H1 (cell line): ENCODE measurements at regions not wholly inside any gene's neighbourhood (a gene's known extent, or its start where the extent isn't known, plus 50 kb on each side); places are given as distances from the start of the nearest gene placed in this dataset.

Source experiments
- BCL11A ChIP-seq, 2 experiments: IDR thresholded peaks; one replicate each; pipeline ENCODE4 v1.6.1; 2011; ENCODE audit warnings: low read depth in 2 of 2, low read length in 2 of 2, mild to moderate bottlenecking in 2 of 2
- CTCF ChIP-seq, 3 experiments: IDR thresholded peaks; 1 replicate in 2 of 3; 2 replicates in 1 of 3; pipeline versions ENCODE4 v1.5.1 to v1.6.1; 2011; ENCODE audit warnings: low read length in 3 of 3, mild to moderate bottlenecking in 3 of 3, inconsistent platforms in 2 of 3, low read depth in 1 of 3, moderate library complexity in 1 of 3; ENCODE audit not compliant: insufficient read depth in 1 of 3; ENCODE audit errors: control extremely low read depth in 1 of 3
- EZH2 ChIP-seq: fragments of 200-600 bp; sonication (generic); IDR thresholded peaks from 2 replicates; pipeline ENCODE4 v1.7.1; 2012; ENCODE audit warnings: low read depth, mild to moderate bottlenecking, moderate library complexity, low read length, inconsistent platforms; ENCODE audit not compliant: severe bottlenecking
- GABPA ChIP-seq: IDR thresholded peaks from 2 replicates; pipeline ENCODE4 v1.6.1; 2011; ENCODE audit warnings: mild to moderate bottlenecking, low read length, moderate library complexity, borderline replicate concordance; ENCODE audit not compliant: insufficient read depth
- KDM1A ChIP-seq: fragments of 200-600, 300-600 bp; sonication (generic); IDR thresholded peaks from 2 replicates; pipeline ENCODE4 v1.7.1; 2016; ENCODE audit warnings: mild to moderate bottlenecking, low read length, borderline replicate concordance
- POLR2A ChIP-seq, 2 experiments: IDR thresholded peaks; 1 replicate in 1 of 2; 2 replicates in 1 of 2; pipeline ENCODE4 v1.6.1; 2011; ENCODE audit warnings: low read depth in 2 of 2, low read length in 2 of 2, mild to moderate bottlenecking in 2 of 2; ENCODE audit errors: control extremely low read depth in 1 of 2
- POLR2AphosphoS5 ChIP-seq: IDR thresholded peaks from 2 replicates; pipeline ENCODE4 v1.6.1; 2011; ENCODE audit warnings: low read depth, low read length

- no peak for TF ChIP-seq KDM1A
- TF ChIP-seq POLR2A (IDR thresholded peaks at IDR 0.05; ENCODE audit: control extremely low read depth in 1 of 2, low read depth in 2 of 2, low read length in 2 of 2) = no peak
- TF ChIP-seq CTCF (IDR thresholded peaks at IDR 0.05; ENCODE audit: control extremely low read depth in 1 of 3, insufficient read depth in 1 of 3, low read depth in 1 of 3, low read length in 3 of 3) = no peak
- no peak for TF ChIP-seq EZH2
- no peak for TF ChIP-seq POLR2AphosphoS5
- no peak for TF ChIP-seq GABPA
- TF ChIP-seq BCL11A (IDR thresholded peaks at IDR 0.05; ENCODE audit: low read depth in 2 of 2, low read length in 2 of 2) = no peak
Measured at GRCh38 chr4:120158841-120159463, 92.3 kb upstream of the MAD2L1 start.
